ENCODE measurements at regions not wholly inside any gene's neighbourhood (a gene's known extent, or its start where the extent isn't known, plus 50 kb on each side); places are given as distances from the start of the nearest gene placed in this dataset.

GRCh38 chr12:111108726-111109125, 188.3 kb upstream of the MYL2 start:
- ATAC-seq, result no peak
- TF ChIP-seq OSR1 (CRISPR knock-in tag; IDR thresholded peaks at IDR 0.05) (no peak), BACH2 (CRISPR knock-in tag; IDR thresholded peaks at IDR 0.05; ENCODE audit: borderline replicate concordance) (no peak), ZNF565 (CRISPR knock-in tag; conservative IDR thresholded peaks at IDR 0.05; ENCODE audit: low read depth) (no peak), CSDC2 (CRISPR knock-in tag; IDR thresholded peaks at IDR 0.05) (no peak), ZFP3 (CRISPR knock-in tag; IDR thresholded peaks at IDR 0.05) (no peak), PPARA (CRISPR knock-in tag; IDR thresholded peaks at IDR 0.05; ENCODE audit: borderline replicate concordance) (no peak), CSRNP3 (CRISPR knock-in tag; IDR thresholded peaks at IDR 0.05) (no peak), ISL1 (CRISPR knock-in tag; IDR thresholded peaks at IDR 0.05) (no peak), ZC3H10 (CRISPR knock-in tag; IDR thresholded peaks at IDR 0.05) (no peak), ESRRG (CRISPR knock-in tag; IDR thresholded peaks at IDR 0.05) (no peak), ZNF70 (CRISPR knock-in tag; IDR thresholded peaks at IDR 0.05) (no peak), SNAI2 (CRISPR knock-in tag; IDR thresholded peaks at IDR 0.05) (no peak), TOX (CRISPR knock-in tag; IDR thresholded peaks at IDR 0.05; ENCODE audit: borderline replicate concordance) (no peak), ZNF8 (CRISPR knock-in tag; IDR thresholded peaks at IDR 0.05) (no peak), RARB (CRISPR knock-in tag; IDR thresholded peaks at IDR 0.05) (no peak), TSHZ2 (CRISPR knock-in tag; IDR thresholded peaks at IDR 0.05) (no peak)

GRCh38 chr12:111107392-111108178, 187.2 kb upstream of the MYL2 start:
- no peak for ATAC-seq
- TF ChIP-seq ZC3H10 (CRISPR knock-in tag; IDR thresholded peaks at IDR 0.05), result no peak
- TF ChIP-seq TCF4 (CRISPR knock-in tag; IDR thresholded peaks at IDR 0.05; ENCODE audit: borderline replicate concordance), result no peak
- TF ChIP-seq TOX (CRISPR knock-in tag; IDR thresholded peaks at IDR 0.05; ENCODE audit: borderline replicate concordance), result no peak
- no peak for TF ChIP-seq ZNF565 (CRISPR knock-in tag; conservative IDR thresholded peaks at IDR 0.05; ENCODE audit: low read depth)
- TF ChIP-seq PPARA (CRISPR knock-in tag; IDR thresholded peaks at IDR 0.05; ENCODE audit: borderline replicate concordance), result no peak
- TF ChIP-seq ISL1 (CRISPR knock-in tag; IDR thresholded peaks at IDR 0.05), result no peak
- TF ChIP-seq POU6F1 (CRISPR knock-in tag; IDR thresholded peaks at IDR 0.05; ENCODE audit: borderline replicate concordance, low read depth), result no peak
- no peak for TF ChIP-seq CREB5 (CRISPR knock-in tag; IDR thresholded peaks at IDR 0.05; ENCODE audit: low read depth)
- no peak for TF ChIP-seq ZNF70 (CRISPR knock-in tag; IDR thresholded peaks at IDR 0.05)

GRCh38 chr12:111105294-111105693, 184.9 kb upstream of the MYL2 start:
- no peak for ATAC-seq
- no peak for TF ChIP-seq GLIS3 (CRISPR knock-in tag; IDR thresholded peaks at IDR 0.05)

- ATAC-seq, result no peak
- TF ChIP-seq POU6F1 (CRISPR knock-in tag; IDR thresholded peaks at IDR 0.05; ENCODE audit: borderline replicate concordance, low read depth) (no peak), RARB (CRISPR knock-in tag; IDR thresholded peaks at IDR 0.05) (no peak), PATZ1 (CRISPR knock-in tag; IDR thresholded peaks at IDR 0.05; ENCODE audit: borderline replicate concordance) (no peak), PPARA (CRISPR knock-in tag; IDR thresholded peaks at IDR 0.05; ENCODE audit: borderline replicate concordance) (no peak), BACH2 (CRISPR knock-in tag; IDR thresholded peaks at IDR 0.05; ENCODE audit: borderline replicate concordance) (no peak), TSHZ2 (CRISPR knock-in tag; IDR thresholded peaks at IDR 0.05) (no peak), ESRRG (CRISPR knock-in tag; IDR thresholded peaks at IDR 0.05) (no peak), OSR1 (CRISPR knock-in tag; IDR thresholded peaks at IDR 0.05) (no peak), ZC3H10 (CRISPR knock-in tag; IDR thresholded peaks at IDR 0.05) (no peak)
These were observed 183.2 kb upstream of the MYL2 start for GRCh38 chr12:111103583-111103982.
